ENCODE measurements at regions not wholly inside any gene's neighbourhood (a gene's known extent, or its start where the extent isn't known, plus 50 kb on each side); places are given as distances from the start of the nearest gene placed in this dataset.

GRCh38 chr10:37057261-37057660 is 68.1 kb upstream of the ANKRD30A start:
- TF ChIP-seq CTCF (IDR thresholded peaks at IDR 0.05) (no peak), POLR2A (IDR thresholded peaks at IDR 0.05) (no peak)
